ENCODE measurements at regions not wholly inside any gene's neighbourhood (a gene's known extent, or its start where the extent isn't known, plus 50 kb on each side); places are given as distances from the start of the nearest gene placed in this dataset.

GRCh38 chr5:67259548-67260215 is 63.1 kb upstream of the CD180 start:
- H3K9ac ChIP-seq (ENCODE audit: low read depth in 1 of 2, low read length in 2 of 2), result no peak overlapping the region
- 95% methylated on average over 5 of the region's 5 CpGs for WGBS
- no peaks in the 10 kb centered on the region for H3K27me3 ChIP-seq (ENCODE audit: control insufficient read depth in 4 of 4, insufficient read depth in 4 of 4, low read length in 3 of 4)
- no peaks in the 10 kb centered on the region for H3K9me3 ChIP-seq (ENCODE audit: control insufficient read depth in 4 of 4, low read length in 3 of 4)
- no peak for DNase-seq (ENCODE audit: low spot score)
- H3K27ac ChIP-seq (ENCODE audit: low read depth in 1 of 2, low read length in 2 of 2), result no peak overlapping the region
- TF ChIP-seq YY1 (IDR thresholded peaks at IDR 0.05), result no peak
- TF ChIP-seq GABPA (IDR thresholded peaks at IDR 0.05 in 1 of 2, conservative IDR thresholded peaks at IDR 0.05 in 1 of 2), result no peak
- no peak for TF ChIP-seq HNF4G (IDR thresholded peaks at IDR 0.05)
- no peak for TF ChIP-seq REST (IDR thresholded peaks at IDR 0.05)
- TF ChIP-seq ZBTB33 (IDR thresholded peaks at IDR 0.05), result no peak
- no peak for TF ChIP-seq ATF3 (IDR thresholded peaks at IDR 0.05)
- no peak for TF ChIP-seq HNF4A (conservative IDR thresholded peaks at IDR 0.05)
- no peak for TF ChIP-seq FOXA2 (IDR thresholded peaks at IDR 0.05)
- TF ChIP-seq NR2F2 (IDR thresholded peaks at IDR 0.05), result no peak
- TF ChIP-seq JUND (IDR thresholded peaks at IDR 0.05), result no peak
- no peak for TF ChIP-seq TAF1 (conservative IDR thresholded peaks at IDR 0.05)
- TF ChIP-seq RXRA (IDR thresholded peaks at IDR 0.05), result no peak
- no peak for TF ChIP-seq SP1 (IDR thresholded peaks at IDR 0.05)
- no peak for TF ChIP-seq EGR1 (IDR thresholded peaks at IDR 0.05; ENCODE audit: low read depth in 2 of 2)
- TF ChIP-seq RAD21 (IDR thresholded peaks at IDR 0.05), result no peak
- TF ChIP-seq CTCF (IDR thresholded peaks at IDR 0.05; ENCODE audit: low read depth, low read length, missing input control), result no peak
- TF ChIP-seq MAX (IDR thresholded peaks at IDR 0.05), result no peak
- TF ChIP-seq FOXA1 (IDR thresholded peaks at IDR 0.05), result no peak
- H3K4me1 ChIP-seq (ENCODE audit: control insufficient read depth in 4 of 4, insufficient read depth in 4 of 4, low read length in 3 of 4), result no peaks in the 10 kb centered on the region
- no peaks in the 10 kb centered on the region for H3K36me3 ChIP-seq (ENCODE audit: control insufficient read depth in 4 of 4, insufficient read depth in 3 of 4, low read depth in 1 of 4, low read length in 3 of 4)
- no peak overlapping the region for H3K4me3 ChIP-seq (ENCODE audit: low read depth in 1 of 3, low read length in 3 of 3)

Data from liver (tissue), 8 donors.